Trophoblast cell (in vitro differentiated cells and primary cell): ENCODE measurements at regions not wholly inside any gene's neighbourhood (a gene's known extent, or its start where the extent isn't known, plus 50 kb on each side); places are given as distances from the start of the nearest gene placed in this dataset.

Experiments
- DNase-seq, 2 donors: peaks; one replicate each; pipeline ENCODE4 v3.0.0-alpha.2; 2016
- H2AFZ ChIP-seq: 2 replicates; pipeline ENCODE4 v1.6.1; 2013; ENCODE audit warnings: low read length, moderate library complexity, mild to moderate bottlenecking; ENCODE audit not compliant: insufficient read depth, poor library complexity
- H2AK5ac ChIP-seq: 2 replicates; pipeline ENCODE4 v1.6.1; 2013; ENCODE audit warnings: mild to moderate bottlenecking, low read length
- H2BK120ac ChIP-seq: 2 replicates; pipeline ENCODE4 v1.6.1; 2013; ENCODE audit warnings: low read length, mild to moderate bottlenecking, moderate library complexity; ENCODE audit not compliant: insufficient read depth, poor library complexity
- H2BK12ac ChIP-seq: 2 replicates; pipeline ENCODE4 v1.6.1; 2013; ENCODE audit warnings: mild to moderate bottlenecking, low read length, moderate library complexity
- H2BK5ac ChIP-seq: 2 replicates; pipeline ENCODE4 v1.6.1; 2013; ENCODE audit warnings: low read length, low read depth, moderate library complexity, mild to moderate bottlenecking; ENCODE audit not compliant: poor library complexity
- H3K14ac ChIP-seq: 2 replicates; pipeline ENCODE4 v1.6.1; 2013; ENCODE audit warnings: mild to moderate bottlenecking, low read length
- H3K18ac ChIP-seq: 2 replicates; pipeline ENCODE4 v1.6.1; 2013; ENCODE audit warnings: mild to moderate bottlenecking, low read length
- H3K23ac ChIP-seq: 2 replicates; pipeline ENCODE4 v1.6.1; 2013; ENCODE audit warnings: low read length
- H3K27ac ChIP-seq: 2 replicates; pipeline ENCODE4 v1.5.1; 2013; ENCODE audit warnings: low read depth, mild to moderate bottlenecking, inconsistent platforms, low read length, moderate library complexity
- H3K27me3 ChIP-seq: 2 replicates; pipeline ENCODE4 v1.6.1; 2013; ENCODE audit warnings: inconsistent platforms, mild to moderate bottlenecking, low read length, moderate library complexity; ENCODE audit not compliant: insufficient read depth
- H3K36me3 ChIP-seq, 2 experiments: 1 replicate in 1 of 2; 2 replicates in 1 of 2; pipeline ENCODE4 v1.6.1; 2013; ENCODE audit warnings: low read length in 2 of 2, mild to moderate bottlenecking in 2 of 2, moderate library complexity in 1 of 2; ENCODE audit not compliant: insufficient read depth in 2 of 2, control insufficient read depth in 1 of 2
- H3K4ac ChIP-seq: 2 replicates; pipeline ENCODE4 v1.6.1; 2013; ENCODE audit warnings: low read depth, mild to moderate bottlenecking, low read length, moderate library complexity
- H3K4me1 ChIP-seq, 2 experiments: 1 replicate in 1 of 2; 2 replicates in 1 of 2; pipeline ENCODE4 v1.6.1; 2013; ENCODE audit warnings: low read length in 2 of 2, mild to moderate bottlenecking in 2 of 2, moderate library complexity in 1 of 2; ENCODE audit not compliant: insufficient read depth in 2 of 2, control insufficient read depth in 1 of 2
- H3K4me2 ChIP-seq: 2 replicates; pipeline ENCODE4 v1.6.1; 2013; ENCODE audit warnings: inconsistent platforms, mild to moderate bottlenecking, low read length, moderate library complexity
- H3K4me3 ChIP-seq: 2 replicates; pipeline ENCODE4 v1.5.1; 2013; ENCODE audit warnings: mild to moderate bottlenecking, low read depth, low read length, inconsistent platforms
- H3K79me1 ChIP-seq: one replicate; pipeline ENCODE4 v1.6.1; 2013; ENCODE audit warnings: low read length
- H3K79me2 ChIP-seq: 2 replicates; pipeline ENCODE4 v1.6.1; 2013; ENCODE audit warnings: low read length, mild to moderate bottlenecking; ENCODE audit not compliant: control insufficient read depth, insufficient read depth, poor library complexity
- H3K9ac ChIP-seq: 2 replicates; pipeline ENCODE4 v1.6.1; 2013; ENCODE audit warnings: mild to moderate bottlenecking, low read length
- H3K9me3 ChIP-seq: 2 replicates; pipeline ENCODE4 v1.6.1; 2013; ENCODE audit warnings: low read depth, mild to moderate bottlenecking, control low read depth, inconsistent platforms, low read length; ENCODE audit not compliant: insufficient read depth
- H4K12ac ChIP-seq: 2 replicates; pipeline ENCODE4 v1.6.1; 2013; ENCODE audit warnings: low read depth, mild to moderate bottlenecking, low read length, moderate library complexity
- H4K8ac ChIP-seq: 2 replicates; pipeline ENCODE4 v1.6.1; 2013; ENCODE audit warnings: low read depth, mild to moderate bottlenecking, low read length, moderate library complexity
- H4K91ac ChIP-seq: one replicate; pipeline ENCODE4 v1.6.1; 2013; ENCODE audit warnings: low read depth, mild to moderate bottlenecking, low read length, moderate library complexity
- WGBS: extraction: QIAGEN DNeasy Blood & Tissue Kit; methylation state at CpG from one replicate; pipeline ENCODE4 v1.1.7; 2013; ENCODE audit warnings: missing lambda C conversion rate; ENCODE audit not compliant: insufficient read length, insufficient coverage; ENCODE audit errors: extremely low coverage; 5-methylcytosine and 5-hydroxymethylcytosine counted together

DNA sequence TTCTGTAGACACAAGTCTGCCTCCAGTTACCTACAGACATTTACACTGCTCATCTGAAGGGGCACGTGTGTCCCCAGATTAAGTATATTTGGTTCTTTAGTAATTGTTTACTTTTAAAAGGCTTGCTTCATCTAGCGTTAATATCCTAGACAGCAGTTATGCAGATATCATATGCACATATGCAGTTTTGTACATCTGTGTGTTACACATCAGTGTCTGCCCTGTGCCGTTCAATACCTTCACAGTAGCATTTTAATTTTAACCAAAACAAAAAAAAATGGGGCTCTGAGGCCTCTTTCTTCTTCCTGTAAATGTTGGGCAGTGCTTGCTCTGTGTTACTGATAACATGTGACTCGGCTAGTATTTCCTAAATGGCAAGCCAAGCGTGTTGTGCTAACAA lies 331.4 kb upstream of the MGMT start:
- Histone ChIP-seq H3K18ac (no peak overlapping the region), H2BK120ac (no peak overlapping the region), H3K4me2 (no peak overlapping the region), H3K4ac (no peak overlapping the region), H2AFZ (no peak overlapping the region), H4K91ac (no peak overlapping the region), H3K9ac (no peak overlapping the region), H2BK5ac (no peak overlapping the region), H3K27ac (no peak overlapping the region), H3K4me3 (no peak overlapping the region), H3K14ac (no peak overlapping the region), H3K79me2 (no peaks in the 10 kb centered on the region), H3K9me3 (no peaks in the 10 kb centered on the region), H3K4me1 (peaks cover 0 to 3% of the 10 kb centered on the region in 2 experiments), H3K27me3 (no peaks in the 10 kb centered on the region), H3K79me1 (no peaks in the 10 kb centered on the region), H4K12ac (no peak overlapping the region), H3K23ac (no peak overlapping the region), H2AK5ac (no peak overlapping the region), H4K8ac (no peak overlapping the region), H3K36me3 (no peaks in the 10 kb centered on the region), H2BK12ac (no peak overlapping the region)
- no peak for DNase-seq
- no CpG with 5 or more reads among the region's 5 CpGs for WGBS

GRCh38 chr10:129136074-129136473 lies 331.0 kb upstream of the MGMT start:
- Histone ChIP-seq H3K9ac (no peak overlapping the region), H2BK12ac (no peak overlapping the region), H3K27me3 (no peaks in the 10 kb centered on the region), H2BK120ac (no peak overlapping the region), H3K4me2 (no peak overlapping the region), H3K9me3 (no peaks in the 10 kb centered on the region), H3K14ac (no peak overlapping the region), H3K18ac (no peak overlapping the region), H3K79me1 (no peaks in the 10 kb centered on the region), H4K91ac (no peak overlapping the region), H3K79me2 (no peaks in the 10 kb centered on the region), H3K4me3 (no peak overlapping the region), H3K23ac (no peak overlapping the region), H4K12ac (no peak overlapping the region), H4K8ac (no peak overlapping the region), H3K36me3 (no peaks in the 10 kb centered on the region), H2AFZ (no peak overlapping the region), H2BK5ac (no peak overlapping the region), H2AK5ac (no peak overlapping the region), H3K4ac (no peak overlapping the region), H3K27ac (no peak overlapping the region), H3K4me1 (peaks cover 0 to 3% of the 10 kb centered on the region in 2 experiments)
- DNase-seq, result no peak
- no CpG with 5 or more reads among the region's 9 CpGs for WGBS

GRCh38 chr10:129136951-129137350 lies 330.1 kb upstream of the MGMT start:
- Histone ChIP-seq H2BK120ac (no peak overlapping the region), H4K8ac (no peak overlapping the region), H4K12ac (no peak overlapping the region), H4K91ac (no peak overlapping the region), H3K9ac (no peak overlapping the region), H3K9me3 (no peaks in the 10 kb centered on the region), H3K23ac (no peak overlapping the region), H2AK5ac (no peak overlapping the region), H3K18ac (no peak overlapping the region), H2AFZ (no peak overlapping the region), H3K79me2 (no peaks in the 10 kb centered on the region), H3K27ac (no peak overlapping the region), H3K4me3 (no peak overlapping the region), H3K4me2 (no peak overlapping the region), H3K79me1 (no peaks in the 10 kb centered on the region), H3K4ac (no peak overlapping the region), H3K27me3 (no peaks in the 10 kb centered on the region), H3K4me1 (peaks cover 0 to 3% of the 10 kb centered on the region in 2 experiments), H2BK5ac (no peak overlapping the region), H3K36me3 (no peaks in the 10 kb centered on the region), H2BK12ac (no peak overlapping the region), H3K14ac (no peak overlapping the region)
- no peak for DNase-seq
- no CpG with 5 or more reads among the region's 19 CpGs for WGBS

DNA sequence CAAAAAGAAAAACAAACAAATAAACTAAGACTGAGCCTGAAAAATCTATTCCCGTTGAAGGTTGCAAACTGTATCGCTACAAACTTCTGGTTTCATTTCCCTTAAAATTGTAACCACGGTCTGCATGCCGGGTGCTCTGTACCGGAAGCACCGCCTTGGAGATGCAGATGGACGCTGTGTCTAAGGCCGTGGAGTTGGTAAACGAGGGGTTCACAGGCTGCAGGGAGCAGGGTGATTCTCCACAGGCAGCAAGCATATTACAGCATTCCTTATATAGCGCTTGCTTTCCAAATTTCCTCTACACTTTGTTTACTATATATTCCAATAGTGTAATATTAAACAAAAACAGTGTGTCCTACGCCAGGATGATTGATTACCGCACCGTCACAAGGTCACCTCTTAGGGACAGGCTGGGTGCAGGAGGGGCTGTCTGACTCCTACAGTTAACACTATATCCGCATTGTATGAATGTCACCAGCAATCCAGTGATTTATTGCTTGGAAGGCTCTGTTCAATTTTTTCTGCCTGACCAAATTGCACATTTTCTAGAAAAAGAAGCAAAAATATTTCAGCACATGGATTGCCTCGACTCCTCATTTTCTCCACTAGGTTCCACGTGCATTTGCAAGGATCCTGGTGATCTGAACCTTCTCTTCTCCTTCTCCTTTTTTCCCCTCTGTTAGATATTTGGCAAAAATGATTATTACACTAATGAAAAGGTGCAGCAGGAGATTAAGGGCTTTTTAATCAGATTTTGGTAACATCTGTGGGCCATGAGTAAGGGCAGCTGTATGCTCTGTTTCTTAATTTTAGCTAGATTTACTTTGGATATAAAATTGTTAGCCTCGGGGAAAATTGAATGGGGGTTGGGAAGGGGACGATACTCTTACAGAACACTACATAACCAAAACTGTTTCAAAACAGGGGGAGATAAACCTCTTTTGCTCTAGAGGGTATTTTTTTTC lies 325.8 kb upstream of the MGMT start:
- Histone ChIP-seq H3K4me3 (no peak overlapping the region), H3K23ac (no peak overlapping the region), H3K14ac (no peak overlapping the region), H3K27ac (no peak overlapping the region), H3K4me1 (no peaks in the 10 kb centered on the region), H3K79me2 (no peaks in the 10 kb centered on the region), H3K9me3 (no peaks in the 10 kb centered on the region), H4K12ac (no peak overlapping the region), H4K8ac (no peak overlapping the region), H3K36me3 (no peaks in the 10 kb centered on the region), H2BK120ac (no peak overlapping the region), H3K9ac (no peak overlapping the region), H3K4ac (no peak overlapping the region), H3K27me3 (no peaks in the 10 kb centered on the region), H2AK5ac (no peak overlapping the region), H3K4me2 (no peak overlapping the region), H4K91ac (no peak overlapping the region), H2BK5ac (no peak overlapping the region), H2AFZ (no peak overlapping the region), H2BK12ac (no peak overlapping the region), H3K18ac (no peak overlapping the region), H3K79me1 (no peaks in the 10 kb centered on the region)
- WGBS, result no CpG with 5 or more reads among the region's 18 CpGs
- DNase-seq, result no peak
